IMR-90 (cell line): ENCODE measurements at regions not wholly inside any gene's neighbourhood (a gene's known extent, or its start where the extent isn't known, plus 50 kb on each side); places are given as distances from the start of the nearest gene placed in this dataset.

Source experiments
- ATAC-seq: fragments of 200-7000 bp; cut with Tn5 transposase; 2 replicates; pipeline ENCODE4 v1.9.1; 2020; ENCODE audit warnings: low read depth, mild to moderate bottlenecking, moderate library complexity
- BruUV-seq: library from RNA; stranded (reverse); fragments of 400-500 nt; replicated peaks from 2 replicates; lab custom pipeline; 2021; lab: Mats Ljungman, UMichigan
- CTCF ChIA-PET: fragments of 300-600 bp; formaldehyde crosslinking; extraction: SDS; loops from one replicate; lab custom pipeline; 2021; ENCODE audit warnings: antibody characterized with exemption; lab: Yijun Ruan, JAX
- POLR2A ChIA-PET: fragments of 300-600 bp; sonication (Branson Sonifier 250); formaldehyde crosslinking; loops from one replicate; lab custom pipeline; 2022; ENCODE audit warnings: antibody characterized with exemption; ENCODE audit not compliant: unreplicated experiment; lab: Charles Lee
- DNase-seq: peaks from one replicate; pipeline ENCODE4 v3.0.0; 2013
- H2AFZ ChIP-seq: replicated peaks from 2 replicates; pipeline ENCODE3; 2013; ENCODE audit warnings: low read length, mild to moderate bottlenecking; ENCODE audit not compliant: poor library complexity
- H2AK5ac ChIP-seq: 2 replicates; pipeline ENCODE4 v1.6.1; 2013; ENCODE audit warnings: low read depth, low read length, inconsistent platforms
- H2AK9ac ChIP-seq: replicated peaks from 2 replicates; pipeline ENCODE3; 2013; ENCODE audit warnings: mild to moderate bottlenecking, low read depth, low read length, moderate library complexity; ENCODE audit not compliant: poor library complexity
- H2BK120ac ChIP-seq: 2 replicates; pipeline ENCODE4 v1.6.1; 2013; ENCODE audit warnings: low read depth, low read length, inconsistent platforms
- H2BK15ac ChIP-seq: 3 replicates; pipeline ENCODE4 v1.6.1; 2013; ENCODE audit warnings: low read depth, low read length, inconsistent platforms
- H2BK20ac ChIP-seq: 2 replicates; pipeline ENCODE4 v1.6.1; 2013; ENCODE audit warnings: low read depth, mild to moderate bottlenecking, inconsistent platforms, low read length, moderate library complexity
- H2BK5ac ChIP-seq: 2 replicates; pipeline ENCODE4 v1.6.1; 2013; ENCODE audit warnings: mild to moderate bottlenecking, low read depth, low read length, inconsistent platforms; ENCODE audit not compliant: poor library complexity, severe bottlenecking
- H3K14ac ChIP-seq: replicated peaks from 2 replicates; pipeline ENCODE4 v1.6.1; 2013; ENCODE audit warnings: low read depth, low read length, inconsistent platforms
- H3K18ac ChIP-seq: 2 replicates; pipeline ENCODE4 v1.6.1; 2013; ENCODE audit warnings: low read depth, low read length, control low read depth
- H3K23ac ChIP-seq: 2 replicates; pipeline ENCODE4 v1.6.1; 2013; ENCODE audit warnings: low read depth, low read length, inconsistent platforms
- H3K27ac ChIP-seq: 2 replicates; pipeline ENCODE4 v1.5.1; 2013; ENCODE audit warnings: mild to moderate bottlenecking, control low read depth, low read length; ENCODE audit not compliant: insufficient read depth
- H3K27me3 ChIP-seq: 2 replicates; pipeline ENCODE4 v1.6.1; 2013; ENCODE audit warnings: low read length; ENCODE audit not compliant: control insufficient read depth, insufficient read depth
- H3K36me3 ChIP-seq: 2 replicates; pipeline ENCODE4 v1.6.1; 2013; ENCODE audit warnings: low read length, mixed read lengths; ENCODE audit not compliant: control insufficient read depth, insufficient read depth
- H3K4ac ChIP-seq: 2 replicates; pipeline ENCODE4 v1.6.1; 2013; ENCODE audit warnings: low read depth, low read length, inconsistent platforms
- H3K4me1 ChIP-seq: 2 replicates; pipeline ENCODE4 v1.6.1; 2013; ENCODE audit warnings: low read length, mixed read lengths; ENCODE audit not compliant: control insufficient read depth, insufficient read depth
- H3K4me2 ChIP-seq: 2 replicates; pipeline ENCODE4 v1.6.1; 2013; ENCODE audit warnings: low read depth, mild to moderate bottlenecking, control low read depth, low read length, moderate library complexity
- H3K4me3 ChIP-seq: 2 replicates; pipeline ENCODE4 v1.5.1; 2013; ENCODE audit warnings: low read depth, mild to moderate bottlenecking, control low read depth, low read length, moderate library complexity; ENCODE audit not compliant: insufficient read depth
- H3K56ac ChIP-seq: 2 replicates; pipeline ENCODE4 v1.6.1; 2013; ENCODE audit warnings: low read length, inconsistent platforms; ENCODE audit not compliant: insufficient read depth; ENCODE audit errors: extremely low read depth
- H3K79me1 ChIP-seq, 2 experiments: 2 replicates each; pipeline ENCODE4 v1.6.1; 2013; ENCODE audit warnings: low read length in 2 of 2, inconsistent platforms in 1 of 2, low read depth in 1 of 2
- H3K9ac ChIP-seq: 2 replicates; pipeline ENCODE4 v1.6.1; 2013; ENCODE audit warnings: low read depth, low read length, control low read depth
- H3K9me1 ChIP-seq: 2 replicates; pipeline ENCODE4 v1.6.1; 2013; ENCODE audit warnings: low read length, inconsistent platforms; ENCODE audit not compliant: insufficient read depth
- H3K9me3 ChIP-seq: 2 replicates; pipeline ENCODE4 v1.6.1; 2013; ENCODE audit warnings: low read length; ENCODE audit not compliant: control insufficient read depth, insufficient read depth
- H4K20me1 ChIP-seq: 2 replicates; pipeline ENCODE4 v1.6.1; 2013; ENCODE audit warnings: low read length, inconsistent platforms; ENCODE audit not compliant: insufficient read depth
- H4K5ac ChIP-seq: 2 replicates; pipeline ENCODE4 v1.6.1; 2013; ENCODE audit warnings: mild to moderate bottlenecking, low read depth, low read length, control low read depth
- H4K8ac ChIP-seq, 2 experiments: 2 replicates each; pipeline ENCODE4 v1.6.1; 2013; ENCODE audit warnings: low read depth in 2 of 2, low read length in 2 of 2, control low read depth in 1 of 2, inconsistent platforms in 1 of 2
- H4K91ac ChIP-seq: 2 replicates; pipeline ENCODE4 v1.6.1; 2013; ENCODE audit warnings: low read depth, low read length, inconsistent platforms; ENCODE audit not compliant: insufficient read depth
- BHLHE40 ChIP-seq: fragments of 150-350 bp; IDR thresholded peaks from 2 replicates; pipeline ENCODE4 v1.6.1; 2016; ENCODE audit warnings: mild to moderate bottlenecking, low read depth, low read length
- CEBPB ChIP-seq: IDR thresholded peaks from 2 replicates; pipeline ENCODE4 v1.6.1; 2012; ENCODE audit warnings: low read depth, low read length, improper control_type of control experiment
- CHD1 ChIP-seq: IDR thresholded peaks from 2 replicates; pipeline ENCODE4 v1.6.1; 2012; ENCODE audit warnings: low read depth, low read length, improper control_type of control experiment
- ELK1 ChIP-seq: fragments of 150-350 bp; IDR thresholded peaks from 2 replicates; pipeline ENCODE4 v1.6.1; 2016; ENCODE audit warnings: low read depth, mild to moderate bottlenecking, low read length, moderate library complexity, borderline replicate concordance
- MAZ ChIP-seq: IDR thresholded peaks from 2 replicates; pipeline ENCODE4 v1.6.1; 2012; ENCODE audit warnings: low read depth, mild to moderate bottlenecking, low read length, improper control_type of control experiment, moderate library complexity, borderline replicate concordance
- MXI1 ChIP-seq: IDR thresholded peaks from 2 replicates; pipeline ENCODE4 v1.6.1; 2012; ENCODE audit warnings: low read depth, mild to moderate bottlenecking, low read length, moderate library complexity, borderline replicate concordance
- NFE2L2 ChIP-seq: fragments of 150-350 bp; IDR thresholded peaks from 2 replicates; pipeline ENCODE4 v1.6.1; 2016; ENCODE audit warnings: low read depth, mild to moderate bottlenecking, low read length
- POLR2A ChIP-seq: IDR thresholded peaks from 2 replicates; pipeline ENCODE4 v1.6.1; 2012; ENCODE audit warnings: mild to moderate bottlenecking, low read depth, low read length
- WGBS, 2 experiments: methylation state at CpG; one replicate each; pipeline versions ENCODE4 v1.1.5 to v1.1.7; 2013; ENCODE audit warnings: missing lambda C conversion rate in 2 of 2; ENCODE audit not compliant: insufficient read length in 1 of 2; ENCODE audit errors: extremely low coverage in 2 of 2; 5-methylcytosine and 5-hydroxymethylcytosine counted together
- dilution Hi-C: fragments of 300-500 bp; cut with HindIII; formaldehyde crosslinking; loops from one replicate; pipeline ENCODE4 v1.14.3; 2018; ENCODE audit warnings: low sequenced_read_pairs; ENCODE audit not compliant: unreplicated experiment
- in situ Hi-C: fragments of 300-500 bp; cut with MboI; formaldehyde crosslinking; loops from 3 replicates; pipeline ENCODE4 v1.14.3; 2019; ENCODE audit warnings: low sequenced_read_pairs, inconsistent platforms, mixed read lengths
- intact Hi-C: fragments of 100-400 bp; cut with micrococcal nuclease; formaldehyde crosslinking; loops from 2 replicates; pipeline ENCODE4 v1.10.0; 2022
- TF ChIP-seq, protein P1 (sequence below): fragments of 150-350 bp; IDR thresholded peaks from 2 replicates; pipeline ENCODE4 v1.6.1; 2017; ENCODE audit warnings: mild to moderate bottlenecking, antibody characterized with exemption, low read length, low read depth

- POLR2A ChIA-PET: no interaction called here
- Histone ChIP-seq H3K79me1 (no peaks in the 10 kb centered on the region), H2AFZ (no peak overlapping the region), H3K56ac (no peak overlapping the region), H4K91ac (no peak overlapping the region), H3K9ac (no peak overlapping the region), H3K14ac (no peak overlapping the region), H4K20me1 (no peaks in the 10 kb centered on the region), H3K36me3 (no peaks in the 10 kb centered on the region), H2BK15ac (no peak overlapping the region), H2BK20ac (no peak overlapping the region), H4K8ac (no peak overlapping the region), H2BK120ac (no peak overlapping the region), H3K9me3 (peaks cover 2% of the 10 kb centered on the region), H2BK5ac (no peak overlapping the region), H3K9me1 (no peaks in the 10 kb centered on the region), H3K4ac (no peak overlapping the region), H3K23ac (no peak overlapping the region), H2AK9ac (no peak overlapping the region), H2AK5ac (no peak overlapping the region), H4K5ac (no peak overlapping the region), H3K4me3 (no peak overlapping the region), H3K27ac (no peak overlapping the region), H3K4me2 (no peak overlapping the region), H3K18ac (no peak overlapping the region), H3K27me3 (no peaks in the 10 kb centered on the region; the same call in 1 of the 2 replicates), H3K4me1 (peaks cover 3% of the 10 kb centered on the region; the same call in 1 of the 2 replicates)
- no CpG with 5 or more reads among the region's 6 CpGs for WGBS, 2 experiments
- no peak for DNase-seq
- TF ChIP-seq, protein P1, sequence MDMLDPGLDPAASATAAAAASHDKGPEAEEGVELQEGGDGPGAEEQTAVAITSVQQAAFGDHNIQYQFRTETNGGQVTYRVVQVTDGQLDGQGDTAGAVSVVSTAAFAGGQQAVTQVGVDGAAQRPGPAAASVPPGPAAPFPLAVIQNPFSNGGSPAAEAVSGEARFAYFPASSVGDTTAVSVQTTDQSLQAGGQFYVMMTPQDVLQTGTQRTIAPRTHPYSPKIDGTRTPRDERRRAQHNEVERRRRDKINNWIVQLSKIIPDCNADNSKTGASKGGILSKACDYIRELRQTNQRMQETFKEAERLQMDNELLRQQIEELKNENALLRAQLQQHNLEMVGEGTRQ: no peak
- TF ChIP-seq NFE2L2 (no peak), ELK1 (no peak), CEBPB (0 out of 2 replicates have a peak, but pooled peaks have one; percentile 4), BHLHE40 (no peak), MAZ (no peak), CHD1 (no peak), POLR2A (no peak), MXI1 (no peak)
- in situ Hi-C loops (no loop called here), intact Hi-C loops (no loop called here), dilution Hi-C loops (no loop called here)
- CTCF ChIA-PET: interaction anchor here (0.7 kb wide), 1 partner anchor 1552 kb away, joined by 4 read pairs; no protein-coding TSS in a partner anchor
- BruUV-seq: no TSS peak
- ATAC-seq: no peak
Observed at GRCh38 chr2:5594249-5594695, 97.9 kb upstream of the SOX11 start.
